Erythroblast (primary cell): ENCODE measurements at regions not wholly inside any gene's neighbourhood (a gene's known extent, or its start where the extent isn't known, plus 50 kb on each side); places are given as distances from the start of the nearest gene placed in this dataset.

Experiments
- GATA1 ChIP-seq: IDR thresholded peaks from 2 replicates; pipeline ENCODE4 v1.6.1; 2011; ENCODE audit warnings: low read depth, mild to moderate bottlenecking, control low read depth, low read length, moderate library complexity
- POLR2A ChIP-seq: IDR thresholded peaks from 2 replicates; pipeline ENCODE4 v1.6.1; 2011; ENCODE audit warnings: mild to moderate bottlenecking, low read length

- TF ChIP-seq POLR2A = no peak
- no peak for TF ChIP-seq GATA1
Observed at GRCh38 chr3:40985195-40985594, 214.1 kb upstream of the CTNNB1 start.
